Calu3 (cell line): ENCODE measurements at regions not wholly inside any gene's neighbourhood (a gene's known extent, or its start where the extent isn't known, plus 50 kb on each side); places are given as distances from the start of the nearest gene placed in this dataset.

Experiments
- BruUV-seq: library from RNA; stranded (reverse); fragments of 400-500 nt; replicated peaks from 2 replicates; lab custom pipeline; 2021; lab: Mats Ljungman, UMichigan
- CTCF ChIA-PET: fragments of 300-600 bp; sonication (Branson Sonifier 250); formaldehyde crosslinking; loops from one replicate; lab custom pipeline; 2022; ENCODE audit warnings: antibody characterized with exemption; lab: Charles Lee
- DNase-seq: peaks from one replicate; pipeline ENCODE4 v3.0.0; 2022
- H3K27ac Mint-ChIP-seq: one replicate; pipeline ENCODE4 v1.8.0; 2022; ENCODE audit warnings: mixed read lengths; ENCODE audit not compliant: unreplicated experiment
- H3K27me3 Mint-ChIP-seq: one replicate; pipeline ENCODE4 v1.8.0; 2022; ENCODE audit warnings: mixed read lengths; ENCODE audit not compliant: unreplicated experiment
- H3K36me3 Mint-ChIP-seq: one replicate; pipeline ENCODE4 v1.8.0; 2022; ENCODE audit warnings: mild to moderate bottlenecking, moderate library complexity, mixed read lengths; ENCODE audit not compliant: insufficient read depth, unreplicated experiment
- H3K4me1 Mint-ChIP-seq: one replicate; pipeline ENCODE4 v1.8.0; 2022; ENCODE audit warnings: mild to moderate bottlenecking, low read depth, mixed read lengths; ENCODE audit not compliant: unreplicated experiment
- H3K4me3 Mint-ChIP-seq: one replicate; pipeline ENCODE4 v1.8.0; 2022; ENCODE audit warnings: mild to moderate bottlenecking, low read depth, moderate library complexity, mixed read lengths; ENCODE audit not compliant: unreplicated experiment
- H3K9me3 Mint-ChIP-seq: one replicate; pipeline ENCODE4 v1.8.0; 2022; ENCODE audit warnings: low read depth, mixed read lengths; ENCODE audit not compliant: unreplicated experiment
- CTCF ChIP-seq: fragments of 200-600 bp; IDR thresholded peaks from one replicate; pipeline ENCODE4 v1.8.0; 2022; ENCODE audit warnings: antibody characterized with exemption; ENCODE audit not compliant: unreplicated experiment
- intact Hi-C: fragments of 100-400 bp; cut with micrococcal nuclease; formaldehyde crosslinking; loops from one replicate; pipeline ENCODE4 v1.10.0; 2022; ENCODE audit not compliant: unreplicated experiment

DNA sequence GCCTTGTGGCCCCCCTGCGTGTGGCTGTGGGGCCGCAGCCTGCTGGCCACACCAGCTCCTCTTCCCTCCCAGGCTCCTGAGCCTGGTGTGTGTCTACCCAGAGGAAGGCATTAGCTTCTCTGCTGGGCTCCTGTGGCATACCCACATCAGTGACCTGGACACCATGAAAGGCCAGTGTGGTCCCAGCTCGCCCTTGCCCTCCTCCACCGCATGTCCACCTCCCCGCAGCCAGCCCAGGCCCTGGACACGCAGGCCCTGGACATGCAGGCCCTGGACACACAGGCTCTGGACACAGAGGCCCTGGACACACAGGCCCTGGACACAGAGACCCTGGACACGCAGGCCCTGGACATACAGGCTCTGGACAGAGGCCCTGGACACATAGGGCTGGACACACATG is 153.4 kb upstream of the PPP1R26 start:
- DNase-seq = no peak
- no TSS peak for BruUV-seq
- Mint-ChIP-seq H3K27ac (no peak overlapping the region), H3K27me3 (peaks cover 10% of the 10 kb centered on the region), H3K4me3 (no peak overlapping the region), H3K9me3 (no peaks in the 10 kb centered on the region), H3K4me1 (no peaks in the 10 kb centered on the region), H3K36me3 (no peaks in the 10 kb centered on the region)
- CTCF ChIA-PET = no interaction called here
- no peak for TF ChIP-seq CTCF
- intact Hi-C loops = no loop called here

DNA sequence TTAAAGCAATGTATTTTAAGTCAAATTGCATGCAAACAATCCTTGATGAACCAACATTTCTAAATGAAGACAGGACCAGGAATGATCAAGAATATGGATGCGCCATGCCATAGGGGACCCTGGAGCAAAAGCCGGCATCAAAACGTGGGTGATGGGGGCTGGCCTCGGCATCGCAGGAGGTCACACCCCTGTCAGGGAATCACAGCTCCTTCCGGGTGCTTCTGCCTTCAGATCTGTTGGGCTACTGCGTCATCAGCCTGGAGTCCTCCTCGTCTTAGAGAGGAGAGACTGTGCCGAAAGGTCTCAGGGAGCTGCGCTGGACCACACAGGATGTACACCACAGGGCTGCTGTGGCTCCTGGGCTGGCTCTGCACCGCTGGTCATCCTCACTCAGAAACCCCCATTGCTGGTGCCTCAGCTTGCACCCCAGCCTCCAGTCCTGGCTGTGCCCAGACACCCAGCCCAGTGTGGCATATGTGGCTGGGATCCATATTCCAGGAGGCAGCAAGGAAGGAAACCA is 152.9 kb upstream of the PPP1R26 start:
- CTCF ChIA-PET = no interaction called here
- Mint-ChIP-seq H3K9me3 (no peaks in the 10 kb centered on the region), H3K27ac (no peak overlapping the region), H3K4me1 (no peaks in the 10 kb centered on the region), H3K4me3 (no peak overlapping the region), H3K27me3 (peaks cover 16% of the 10 kb centered on the region), H3K36me3 (no peaks in the 10 kb centered on the region)
- no peak for TF ChIP-seq CTCF
- intact Hi-C loops = no loop called here
- no peak for DNase-seq
- BruUV-seq = no TSS peak

- no peak overlapping the region for H3K27ac Mint-ChIP-seq
- CTCF ChIA-PET = no interaction called here
- H3K4me1 Mint-ChIP-seq = no peaks in the 10 kb centered on the region
- intact Hi-C loops = no loop called here
- peaks cover 17% of the 10 kb centered on the region for H3K27me3 Mint-ChIP-seq
- no peak for DNase-seq
- H3K4me3 Mint-ChIP-seq = no peak overlapping the region
- H3K9me3 Mint-ChIP-seq = no peaks in the 10 kb centered on the region
- no TSS peak for BruUV-seq
- H3K36me3 Mint-ChIP-seq = no peaks in the 10 kb centered on the region
- TF ChIP-seq CTCF = no peak
These were observed 150.8 kb upstream of the PPP1R26 start for GRCh38 chr9:135328485-135329417.

DNA sequence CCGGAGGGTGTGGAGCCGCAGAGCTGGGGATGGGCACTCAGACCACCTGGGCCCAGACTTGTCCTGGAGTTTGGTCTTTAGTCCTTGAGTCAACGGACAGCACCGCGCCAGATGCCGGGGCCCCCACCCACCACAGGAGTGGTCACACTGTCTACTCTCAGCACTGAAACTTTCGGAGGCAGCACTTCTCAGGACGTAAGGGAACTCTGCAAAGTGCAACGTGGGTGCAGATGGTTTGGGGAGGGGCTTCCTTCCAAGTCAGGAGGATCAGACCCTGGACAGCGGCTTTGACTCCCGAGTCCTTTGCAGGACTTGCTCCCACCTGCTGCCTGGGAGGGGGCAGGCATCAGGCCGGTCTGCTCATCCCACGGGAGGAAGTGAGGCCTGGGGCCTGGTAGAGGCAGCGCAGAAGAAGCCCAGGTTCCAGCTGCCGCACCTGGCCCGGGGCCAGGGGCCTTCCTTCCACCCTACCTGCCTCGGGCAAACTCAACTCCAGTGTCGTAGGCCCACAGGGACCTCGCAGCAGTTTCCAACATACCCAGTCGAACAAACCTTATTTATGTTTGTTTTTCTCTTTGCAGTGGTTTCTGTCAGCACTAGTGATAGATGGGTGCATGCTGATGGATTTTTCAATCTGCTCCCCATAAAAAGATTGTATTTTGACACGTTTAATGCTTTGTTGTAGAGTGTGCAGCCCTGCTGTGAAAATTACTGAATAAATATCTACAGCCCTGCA is 149.8 kb upstream of the PPP1R26 start:
- H3K27me3 Mint-ChIP-seq = peaks cover 17% of the 10 kb centered on the region
- DNase-seq = no peak
- no peaks in the 10 kb centered on the region for H3K36me3 Mint-ChIP-seq
- no peaks in the 10 kb centered on the region for H3K9me3 Mint-ChIP-seq
- no TSS peak for BruUV-seq
- no peaks in the 10 kb centered on the region for H3K4me1 Mint-ChIP-seq
- intact Hi-C loops = no loop called here
- TF ChIP-seq CTCF = no peak
- H3K4me3 Mint-ChIP-seq = no peak overlapping the region
- CTCF ChIA-PET = no interaction called here
- H3K27ac Mint-ChIP-seq = no peak overlapping the region
